ENCODE measurements at regions not wholly inside any gene's neighbourhood (a gene's known extent, or its start where the extent isn't known, plus 50 kb on each side); places are given as distances from the start of the nearest gene placed in this dataset.
A peak's percentile ranks its signal among the peaks of the same experiment; 100 is the strongest.

DNA sequence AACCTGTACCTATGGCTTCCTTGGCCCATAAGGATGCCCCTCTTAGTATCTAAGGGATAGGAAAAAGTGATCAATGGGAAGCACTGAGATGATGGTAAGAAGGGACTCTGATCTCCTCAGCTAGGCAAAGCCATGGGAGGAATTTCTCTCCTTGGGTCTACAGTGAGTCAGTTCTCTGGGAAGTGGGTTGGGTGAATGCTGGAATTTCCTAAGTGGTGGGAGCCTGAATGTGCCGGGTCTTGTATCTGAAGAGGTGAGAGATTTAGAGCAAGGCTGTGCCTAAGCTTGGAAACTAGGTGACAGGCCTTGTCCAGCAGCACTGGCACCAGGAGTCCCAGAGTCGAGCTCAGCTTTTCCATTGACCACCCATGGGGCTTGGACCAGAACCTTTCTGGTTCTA lies 96.3 kb upstream of the SLC2A1 start:
- Histone ChIP-seq H3K4me1 (ENCODE audit: control insufficient read depth, insufficient read depth, low read length) (peaks cover 35% of the 10 kb centered on the region), H3K4ac (ENCODE audit: low read depth, low read length) (peak overlapping the region; percentile 21; the same call in 1 of the 2 replicates), H2BK5ac (ENCODE audit: low read depth, low read length, poor library complexity, severe bottlenecking) (no peak overlapping the region), H3K36me3 (ENCODE audit: control insufficient read depth, insufficient read depth, low read length) (no peaks in the 10 kb centered on the region), H3K27me3 (ENCODE audit: control insufficient read depth, insufficient read depth, low read length) (no peaks in the 10 kb centered on the region), H3K27ac (ENCODE audit: insufficient read depth, low read length) (no peak overlapping the region), H4K20me1 (ENCODE audit: insufficient read depth, low read length) (no peaks in the 10 kb centered on the region), H2BK20ac (ENCODE audit: low read depth, low read length) (peak overlapping the region; percentile 16), H4K8ac (ENCODE audit: low read depth in 2 of 2, low read length in 2 of 2) (0 out of 4 replicates have a peak overlapping the region, but pooled peaks of 1 of the 2 experiments have one; percentile 20), H2BK120ac (ENCODE audit: low read depth, low read length) (0 out of 2 replicates have a peak overlapping the region, but pooled peaks have one; percentile 3), H3K18ac (ENCODE audit: low read depth, low read length) (peak overlapping the region; percentile 51; the same call in 1 of the 2 replicates), H2AFZ (replicated peaks; ENCODE audit: low read length, poor library complexity) (no peak overlapping the region), H2AK5ac (ENCODE audit: low read depth, low read length) (peak overlapping the region; percentile 35; the same call in 1 of the 2 replicates), H3K4me2 (ENCODE audit: low read depth, low read length) (no peak overlapping the region), H4K5ac (ENCODE audit: low read depth, low read length) (peak overlapping the region; percentile 90; the same call in 1 of the 2 replicates), H3K79me1 (ENCODE audit: low read depth in 1 of 2, low read length in 2 of 2) (peaks cover 3 to 4% of the 10 kb centered on the region in 2 experiments; a peak in 1 of 4 replicates), H3K4me3 (ENCODE audit: insufficient read depth, low read depth, low read length) (no peak overlapping the region), H3K9me3 (ENCODE audit: control insufficient read depth, insufficient read depth, low read length) (no peaks in the 10 kb centered on the region), H3K9ac (ENCODE audit: low read depth, low read length) (no peak overlapping the region), H3K23ac (ENCODE audit: low read depth, low read length) (no peak overlapping the region), H3K9me1 (ENCODE audit: insufficient read depth, low read length) (peaks cover 15% of the 10 kb centered on the region), H2BK15ac (ENCODE audit: low read depth, low read length) (peak overlapping the region; percentile 32; the same call in 1 of the 3 replicates), H3K14ac (replicated peaks; ENCODE audit: low read depth, low read length) (no peak overlapping the region), H2AK9ac (replicated peaks; ENCODE audit: low read depth, low read length, poor library complexity) (no peak overlapping the region), H3K56ac (ENCODE audit: extremely low read depth, insufficient read depth, low read length) (no peak overlapping the region), H4K91ac (ENCODE audit: insufficient read depth, low read depth, low read length) (peak overlapping the region; percentile 32; the same call in 1 of the 2 replicates)
- no CpG with 5 or more reads among the region's 2 CpGs for WGBS, 2 experiments (ENCODE audit: extremely low coverage in 2 of 2, insufficient read length in 1 of 2)
- TF ChIP-seq SMC3 (IDR thresholded peaks at IDR 0.05; ENCODE audit: low read depth, low read length), result no peak
- no peak for TF ChIP-seq NFE2L2 (IDR thresholded peaks at IDR 0.05; ENCODE audit: low read depth, low read length)
- TF ChIP-seq MAZ (IDR thresholded peaks at IDR 0.05; ENCODE audit: borderline replicate concordance, low read depth, low read length), result no peak
- no peak for TF ChIP-seq POLR2A (IDR thresholded peaks at IDR 0.05; ENCODE audit: low read depth, low read length)
- TF ChIP-seq FOS (IDR thresholded peaks at IDR 0.05; ENCODE audit: low read depth, low read length), result no peak
- TF ChIP-seq BHLHE40 (IDR thresholded peaks at IDR 0.05; ENCODE audit: low read depth, low read length), result no peak
- TF ChIP-seq, protein P1, sequence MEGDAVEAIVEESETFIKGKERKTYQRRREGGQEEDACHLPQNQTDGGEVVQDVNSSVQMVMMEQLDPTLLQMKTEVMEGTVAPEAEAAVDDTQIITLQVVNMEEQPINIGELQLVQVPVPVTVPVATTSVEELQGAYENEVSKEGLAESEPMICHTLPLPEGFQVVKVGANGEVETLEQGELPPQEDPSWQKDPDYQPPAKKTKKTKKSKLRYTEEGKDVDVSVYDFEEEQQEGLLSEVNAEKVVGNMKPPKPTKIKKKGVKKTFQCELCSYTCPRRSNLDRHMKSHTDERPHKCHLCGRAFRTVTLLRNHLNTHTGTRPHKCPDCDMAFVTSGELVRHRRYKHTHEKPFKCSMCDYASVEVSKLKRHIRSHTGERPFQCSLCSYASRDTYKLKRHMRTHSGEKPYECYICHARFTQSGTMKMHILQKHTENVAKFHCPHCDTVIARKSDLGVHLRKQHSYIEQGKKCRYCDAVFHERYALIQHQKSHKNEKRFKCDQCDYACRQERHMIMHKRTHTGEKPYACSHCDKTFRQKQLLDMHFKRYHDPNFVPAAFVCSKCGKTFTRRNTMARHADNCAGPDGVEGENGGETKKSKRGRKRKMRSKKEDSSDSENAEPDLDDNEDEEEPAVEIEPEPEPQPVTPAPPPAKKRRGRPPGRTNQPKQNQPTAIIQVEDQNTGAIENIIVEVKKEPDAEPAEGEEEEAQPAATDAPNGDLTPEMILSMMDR (conservative IDR thresholded peaks at IDR 0.05; ENCODE audit: low read depth, low read length), result no peak
- TF ChIP-seq, protein P2, sequence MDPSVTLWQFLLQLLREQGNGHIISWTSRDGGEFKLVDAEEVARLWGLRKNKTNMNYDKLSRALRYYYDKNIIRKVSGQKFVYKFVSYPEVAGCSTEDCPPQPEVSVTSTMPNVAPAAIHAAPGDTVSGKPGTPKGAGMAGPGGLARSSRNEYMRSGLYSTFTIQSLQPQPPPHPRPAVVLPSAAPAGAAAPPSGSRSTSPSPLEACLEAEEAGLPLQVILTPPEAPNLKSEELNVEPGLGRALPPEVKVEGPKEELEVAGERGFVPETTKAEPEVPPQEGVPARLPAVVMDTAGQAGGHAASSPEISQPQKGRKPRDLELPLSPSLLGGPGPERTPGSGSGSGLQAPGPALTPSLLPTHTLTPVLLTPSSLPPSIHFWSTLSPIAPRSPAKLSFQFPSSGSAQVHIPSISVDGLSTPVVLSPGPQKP (IDR thresholded peaks at IDR 0.05; ENCODE audit: borderline replicate concordance, low read depth, low read length), result no peak
- TF ChIP-seq RCOR1 (IDR thresholded peaks at IDR 0.05; ENCODE audit: insufficient replicate concordance, low read length), result no peak
- no peak for TF ChIP-seq RAD21 (IDR thresholded peaks at IDR 0.05; ENCODE audit: low read length)
- TF ChIP-seq RFX5 (IDR thresholded peaks at IDR 0.05; ENCODE audit: low read depth, low read length), result no peak
- no peak for TF ChIP-seq MXI1 (IDR thresholded peaks at IDR 0.05; ENCODE audit: borderline replicate concordance, low read depth, low read length)
- TF ChIP-seq CHD1 (IDR thresholded peaks at IDR 0.05; ENCODE audit: low read depth, low read length), result no peak
- no peak for TF ChIP-seq MAFK (IDR thresholded peaks at IDR 0.05; ENCODE audit: low read depth, low read length)
- no peak for TF ChIP-seq CEBPB (IDR thresholded peaks at IDR 0.05; ENCODE audit: low read depth, low read length)
- TF ChIP-seq, protein P3, sequence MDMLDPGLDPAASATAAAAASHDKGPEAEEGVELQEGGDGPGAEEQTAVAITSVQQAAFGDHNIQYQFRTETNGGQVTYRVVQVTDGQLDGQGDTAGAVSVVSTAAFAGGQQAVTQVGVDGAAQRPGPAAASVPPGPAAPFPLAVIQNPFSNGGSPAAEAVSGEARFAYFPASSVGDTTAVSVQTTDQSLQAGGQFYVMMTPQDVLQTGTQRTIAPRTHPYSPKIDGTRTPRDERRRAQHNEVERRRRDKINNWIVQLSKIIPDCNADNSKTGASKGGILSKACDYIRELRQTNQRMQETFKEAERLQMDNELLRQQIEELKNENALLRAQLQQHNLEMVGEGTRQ (IDR thresholded peaks at IDR 0.05; ENCODE audit: low read depth, low read length), result no peak
- ChIA-PET CTCF (interaction anchor here (0.8 kb wide), 1 partner anchor 18 kb away, joined by 3 read pairs; no protein-coding TSS in a partner anchor), POLR2A (ENCODE audit: unreplicated experiment) (no interaction called here)
- intact Hi-C loops (cut with micrococcal nuclease) (no loop called here), dilution Hi-C loops (cut with HindIII; ENCODE audit: low sequenced_read_pairs, unreplicated experiment) (no loop called here), in situ Hi-C loops (cut with MboI; ENCODE audit: low sequenced_read_pairs) (no loop called here)
- DNase-seq (peak; percentile 40), ATAC-seq (ENCODE audit: low read depth) (no peak)
- no TSS peak for BruUV-seq (replicated peaks)
